Pancreas (tissue), 10 donors: ENCODE measurements at regions not wholly inside any gene's neighbourhood (a gene's known extent, or its start where the extent isn't known, plus 50 kb on each side); places are given as distances from the start of the nearest gene placed in this dataset.

Source experiments
- ATAC-seq, 4 donors: fragments of 200-7000 bp; cut with Tn5 transposase; one replicate each; pipeline versions ENCODE4 v1.8.0 to v1.9.1; 2020; ENCODE audit warnings: mild to moderate bottlenecking in 4 of 4, moderate library complexity in 4 of 4
- DNase-seq, 6 donors: peaks; one replicate each; pipeline ENCODE4 v3.0.0-alpha.2; 2020
- FAIRE-seq: peaks from 2 replicates; lab custom pipeline; 2012; peaks lifted over from hg19 to GRCh38; lab: Jason Lieb, UNC
- H3K27ac ChIP-seq, 4 donors: fragments of 200-600 bp; sonication (generic); 1 replicate in 3 of 4; 2 replicates in 1 of 4; pipeline versions ENCODE4 v1.5.0 to v1.8.0; 2020
- H3K27me3 ChIP-seq, 4 donors: fragments of 200-600 bp; one replicate each; pipeline ENCODE4 v1.8.0; 2021
- H3K36me3 ChIP-seq, 3 donors: fragments of 200-600 bp; sonication (generic) in 1 of 3; one replicate each; pipeline versions ENCODE4 v1.5.0 to v1.8.0; 2020 to 2021
- H3K4me1 ChIP-seq, 3 donors: fragments of 200-600 bp; one replicate each; pipeline ENCODE4 v1.8.0; 2021
- H3K4me3 ChIP-seq, 4 donors: fragments of 200-600 bp; sonication (generic) in 2 of 4; one replicate each; pipeline versions ENCODE4 v1.5.0 to v1.8.0; 2020 to 2021
- H3K9me3 ChIP-seq, 4 donors: fragments of 200-600 bp; one replicate each; pipeline ENCODE4 v1.8.0; 2021
- WGBS, 2 donors: extraction: QIAGEN DNeasy Blood & Tissue Kit; methylation state at CpG; one replicate each; pipeline ENCODE4 v1.1.7; 2013; 5-methylcytosine and 5-hydroxymethylcytosine counted together
- intact Hi-C, 3 donors: fragments of 100-400 bp; cut with DNase I; formaldehyde crosslinking; loops; one replicate each; pipeline versions ENCODE4 v1.11.1 to v1.14.2; 2022
- TF ChIP-seq, protein P1 (sequence below), 4 donors: fragments of 200-600 bp; sonication (generic) in 3 of 4; IDR thresholded peaks; one replicate each; pipeline versions ENCODE4 v1.5.0 to v1.8.0; 2021; ENCODE audit warnings: antibody characterized with exemption in 4 of 4
- donor health status: healthy with polysubstance abuse.
- donor health status: DM: no; HTN: no; CAD: no; lungs with moderate emphysema.
- donor health status: DM: no; HTN: no; CAD: no.
- donor health status: control.
- donor health status: control.
- donor health status: Bipolar disorder and iron deficiency.
- donor health status: DM: yes; HTN: yes; CAD: no.
- donor health status: DM: no; HTN: no; CAD: no.
- donor health status: DM: no; HTN: no; CAD: no.
- donor health status: DM: yes; HTN: yes; CAD: no.

DNA sequence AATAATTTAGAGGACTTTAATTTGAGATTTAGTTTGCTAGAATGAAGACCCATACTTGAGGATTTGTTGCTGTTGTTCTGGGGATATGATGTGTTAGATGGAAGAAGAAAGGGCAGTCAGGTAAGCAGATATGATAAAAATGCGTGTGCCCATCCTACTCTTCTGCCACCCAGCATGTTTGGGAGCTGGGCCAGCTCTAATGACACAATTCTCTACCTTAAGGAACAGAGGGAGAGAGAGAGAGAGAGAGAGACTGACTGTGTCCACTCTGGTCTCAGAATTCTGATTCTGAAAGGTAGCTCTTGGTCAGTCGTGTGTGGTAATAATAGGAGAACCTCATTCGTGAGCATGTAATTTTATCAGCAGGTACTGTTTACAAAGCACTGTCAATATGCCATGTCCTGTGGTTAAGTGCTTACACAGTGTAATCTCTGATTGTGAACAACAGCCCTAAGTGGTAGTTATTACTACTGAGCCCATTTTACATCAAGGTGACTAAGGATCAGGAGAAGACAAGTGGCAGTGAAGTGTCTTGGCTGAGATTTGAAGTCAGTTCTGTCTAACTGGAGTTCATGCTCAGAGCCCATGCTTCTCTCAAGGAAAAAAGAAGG, 307.4 kb upstream of the SEMA6A start:
- no peak overlapping the region for H3K4me3 ChIP-seq
- ATAC-seq (peak in 3 of 4 donors; percentile 34 to 56 (median 44)), DNase-seq (no peak), FAIRE-seq (no peak)
- no peak overlapping the region for H3K27ac ChIP-seq
- H3K4me1 ChIP-seq, result no peaks in the 10 kb centered on the region
- H3K36me3 ChIP-seq, result no peaks in the 10 kb centered on the region
- H3K27me3 ChIP-seq, result no peaks in the 10 kb centered on the region
- WGBS, 2 donors, result 19 to 23% methylated on average over 3 of the region's 3 CpGs
- H3K9me3 ChIP-seq, result no peaks in the 10 kb centered on the region
- intact Hi-C loops, result no loop called here
- TF ChIP-seq, protein P1, sequence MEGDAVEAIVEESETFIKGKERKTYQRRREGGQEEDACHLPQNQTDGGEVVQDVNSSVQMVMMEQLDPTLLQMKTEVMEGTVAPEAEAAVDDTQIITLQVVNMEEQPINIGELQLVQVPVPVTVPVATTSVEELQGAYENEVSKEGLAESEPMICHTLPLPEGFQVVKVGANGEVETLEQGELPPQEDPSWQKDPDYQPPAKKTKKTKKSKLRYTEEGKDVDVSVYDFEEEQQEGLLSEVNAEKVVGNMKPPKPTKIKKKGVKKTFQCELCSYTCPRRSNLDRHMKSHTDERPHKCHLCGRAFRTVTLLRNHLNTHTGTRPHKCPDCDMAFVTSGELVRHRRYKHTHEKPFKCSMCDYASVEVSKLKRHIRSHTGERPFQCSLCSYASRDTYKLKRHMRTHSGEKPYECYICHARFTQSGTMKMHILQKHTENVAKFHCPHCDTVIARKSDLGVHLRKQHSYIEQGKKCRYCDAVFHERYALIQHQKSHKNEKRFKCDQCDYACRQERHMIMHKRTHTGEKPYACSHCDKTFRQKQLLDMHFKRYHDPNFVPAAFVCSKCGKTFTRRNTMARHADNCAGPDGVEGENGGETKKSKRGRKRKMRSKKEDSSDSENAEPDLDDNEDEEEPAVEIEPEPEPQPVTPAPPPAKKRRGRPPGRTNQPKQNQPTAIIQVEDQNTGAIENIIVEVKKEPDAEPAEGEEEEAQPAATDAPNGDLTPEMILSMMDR (IDR thresholded peaks at IDR 0.05), result no peak

DNA sequence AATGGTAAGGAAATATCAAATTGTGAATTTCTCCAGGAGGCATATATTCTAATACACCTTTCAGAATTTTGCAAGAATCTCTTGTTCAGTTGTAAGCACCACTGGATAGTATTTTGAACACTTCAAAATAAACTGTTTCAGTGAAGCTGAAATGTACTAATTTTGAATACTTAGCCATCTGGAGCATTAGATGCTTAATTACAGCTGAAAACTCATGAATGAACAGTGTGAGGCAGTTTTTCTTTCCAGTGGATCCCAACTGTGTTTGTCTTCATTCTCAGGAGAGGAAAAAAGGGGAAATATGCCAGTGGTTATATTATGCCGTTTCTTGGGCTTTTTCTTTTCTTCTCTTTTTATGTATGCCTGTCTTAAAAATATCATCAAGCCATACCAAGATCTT, 306.0 kb upstream of the SEMA6A start:
- no peak for ATAC-seq
- 71 to 76% methylated on average over 1 of the region's 1 CpG for WGBS, 2 donors
- FAIRE-seq, result no peak
- Histone ChIP-seq H3K4me3 (no peak overlapping the region), H3K27ac (no peak overlapping the region), H3K4me1 (no peaks in the 10 kb centered on the region), H3K36me3 (no peaks in the 10 kb centered on the region), H3K9me3 (no peaks in the 10 kb centered on the region), H3K27me3 (no peaks in the 10 kb centered on the region)
- intact Hi-C loops, result no loop called here
- TF ChIP-seq, protein P1 (IDR thresholded peaks at IDR 0.05), result no peak
- no peak for DNase-seq

DNA sequence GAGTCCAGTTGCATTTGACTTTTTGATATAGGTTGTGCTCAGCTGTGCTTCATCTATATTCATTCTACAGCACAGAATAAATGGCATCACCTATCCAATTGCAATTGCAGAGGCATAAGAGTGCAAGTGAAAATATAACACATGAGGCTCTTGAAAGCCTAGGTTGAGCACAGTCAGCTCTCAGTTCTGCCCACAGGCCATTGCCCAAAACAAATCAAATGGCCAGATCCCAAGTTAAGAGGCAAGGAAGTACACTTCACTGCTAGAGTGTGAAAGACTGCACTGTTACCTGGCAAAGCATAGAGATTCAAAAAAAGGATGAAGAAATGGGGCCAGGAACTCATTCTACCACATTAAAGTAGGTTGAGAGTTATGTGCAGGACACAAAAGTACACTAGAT, 305.5 kb upstream of the SEMA6A start:
- H3K9me3 ChIP-seq, result no peaks in the 10 kb centered on the region
- H3K27ac ChIP-seq, result no peak overlapping the region
- H3K4me1 ChIP-seq, result no peaks in the 10 kb centered on the region
- no peak for ATAC-seq
- H3K27me3 ChIP-seq, result no peaks in the 10 kb centered on the region
- intact Hi-C loops, result no loop called here
- DNase-seq, result no peak
- H3K36me3 ChIP-seq, result no peaks in the 10 kb centered on the region
- TF ChIP-seq, protein P1 (IDR thresholded peaks at IDR 0.05), result no peak
- FAIRE-seq, result no peak
- no peak overlapping the region for H3K4me3 ChIP-seq

DNA sequence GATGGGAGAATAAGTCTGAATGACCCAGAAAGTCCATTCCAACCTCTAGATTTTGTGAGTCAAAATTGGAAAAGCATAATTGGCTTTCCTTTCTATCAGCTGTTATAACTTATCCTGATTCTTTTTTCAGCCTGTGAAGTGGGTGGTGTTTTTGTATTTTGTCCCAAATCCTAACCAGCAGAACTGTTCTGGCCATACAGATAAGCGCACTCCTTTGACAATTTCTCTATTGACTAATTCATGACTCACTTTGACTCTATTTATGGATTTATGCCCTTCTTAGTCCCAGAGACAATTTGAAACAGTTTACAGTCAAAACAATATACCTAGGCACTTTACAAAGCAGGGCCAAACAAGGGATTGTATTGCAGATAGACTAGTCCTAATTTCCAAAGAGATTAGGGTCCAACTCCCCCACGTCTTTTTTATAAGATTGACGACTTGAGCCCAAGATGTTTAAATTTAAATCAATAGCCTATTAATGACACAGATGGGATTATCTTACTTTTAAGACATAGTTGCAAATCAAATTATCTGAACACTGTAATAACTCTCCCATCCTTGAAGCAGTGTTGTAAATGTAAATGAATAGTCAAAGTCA, 301.7 kb upstream of the SEMA6A start:
- TF ChIP-seq, protein P1 (IDR thresholded peaks at IDR 0.05), result no peak
- WGBS, 2 donors, result 59 to 68% methylated on average over 3 of the region's 3 CpGs
- H3K36me3 ChIP-seq, result no peaks in the 10 kb centered on the region
- H3K4me3 ChIP-seq, result no peak overlapping the region
- no peak for DNase-seq
- no peaks in the 10 kb centered on the region for H3K27me3 ChIP-seq
- no peak for FAIRE-seq
- H3K9me3 ChIP-seq, result no peaks in the 10 kb centered on the region
- H3K27ac ChIP-seq, result no peak overlapping the region
- no peak for ATAC-seq
- H3K4me1 ChIP-seq, result no peaks in the 10 kb centered on the region
- intact Hi-C loops, result no loop called here

DNA sequence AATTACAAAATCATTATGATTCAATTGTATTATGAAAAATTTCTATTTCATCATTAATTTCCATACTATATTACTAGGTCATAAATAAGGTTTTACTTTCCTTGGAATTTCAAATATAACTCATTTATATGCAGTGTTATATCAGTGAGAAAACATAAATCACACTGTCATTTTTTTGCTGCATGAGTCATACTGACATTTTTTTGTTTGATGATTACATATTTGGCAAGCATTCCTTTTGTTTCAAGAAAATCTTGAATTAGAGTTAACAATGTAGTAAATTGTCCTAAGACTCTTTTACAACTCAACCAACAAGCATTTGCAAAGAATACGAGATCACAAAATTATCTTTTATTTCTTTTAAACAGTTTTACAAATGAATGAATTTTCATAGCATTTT, 298.4 kb upstream of the SEMA6A start:
- H3K36me3 ChIP-seq, result no peaks in the 10 kb centered on the region
- H3K27ac ChIP-seq, result no peak overlapping the region
- H3K9me3 ChIP-seq, result no peaks in the 10 kb centered on the region
- no peak overlapping the region for H3K4me3 ChIP-seq
- intact Hi-C loops, result no loop called here
- whole genome bisulfite sequencing, 2 donors, result 61 to 67% methylated on average over 1 of the region's 1 CpG
- ATAC-seq (no peak), FAIRE-seq (peak; percentile 67), DNase-seq (no peak)
- TF ChIP-seq, protein P1 (IDR thresholded peaks at IDR 0.05), result no peak
- no peaks in the 10 kb centered on the region for H3K27me3 ChIP-seq
- no peaks in the 10 kb centered on the region for H3K4me1 ChIP-seq
